Breast epithelium (tissue), 3 donors: ENCODE measurements at regions not wholly inside any gene's neighbourhood (a gene's known extent, or its start where the extent isn't known, plus 50 kb on each side); places are given as distances from the start of the nearest gene placed in this dataset.

Source experiments
- POLR2A ChIP-seq: fragments of 450-650 bp; IDR thresholded peaks from one replicate; pipeline ENCODE4 v1.6.1; 2016; ENCODE audit warnings: antibody characterized with exemption, mild to moderate bottlenecking, moderate library complexity
- POLR2AphosphoS5 ChIP-seq, 3 donors: sonication (generic); formaldehyde crosslinking; IDR thresholded peaks; one replicate each; pipeline ENCODE4 v1.6.1; 2017; ENCODE audit warnings: antibody characterized with exemption in 3 of 3
- TF ChIP-seq, protein P1 (sequence below), 3 donors: fragments of 450-650 bp; IDR thresholded peaks; one replicate each; pipeline ENCODE4 v1.5.1; 2016 to 2017; ENCODE audit warnings: antibody characterized with exemption in 3 of 3, mild to moderate bottlenecking in 3 of 3, moderate library complexity in 3 of 3

DNA sequence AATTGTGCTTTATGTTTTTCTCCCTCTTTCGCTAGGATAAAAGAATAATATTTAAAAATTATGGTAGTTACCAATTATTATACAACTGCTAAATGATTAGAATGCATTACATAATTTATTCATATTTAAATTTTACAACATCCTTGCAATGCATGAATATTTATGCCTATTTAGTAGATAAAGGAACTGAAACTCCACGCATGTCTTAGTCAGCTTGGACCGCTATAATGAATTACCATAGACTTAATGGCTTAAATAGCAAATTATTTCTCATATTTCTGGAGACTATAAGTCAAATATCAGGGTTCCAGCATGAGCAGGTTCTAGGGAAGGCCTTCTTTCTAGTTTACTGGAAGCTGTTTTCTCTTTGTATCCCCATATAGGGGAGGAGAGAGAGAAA, 1555.4 kb upstream of the ADGRL3 start:
- TF ChIP-seq, protein P1, sequence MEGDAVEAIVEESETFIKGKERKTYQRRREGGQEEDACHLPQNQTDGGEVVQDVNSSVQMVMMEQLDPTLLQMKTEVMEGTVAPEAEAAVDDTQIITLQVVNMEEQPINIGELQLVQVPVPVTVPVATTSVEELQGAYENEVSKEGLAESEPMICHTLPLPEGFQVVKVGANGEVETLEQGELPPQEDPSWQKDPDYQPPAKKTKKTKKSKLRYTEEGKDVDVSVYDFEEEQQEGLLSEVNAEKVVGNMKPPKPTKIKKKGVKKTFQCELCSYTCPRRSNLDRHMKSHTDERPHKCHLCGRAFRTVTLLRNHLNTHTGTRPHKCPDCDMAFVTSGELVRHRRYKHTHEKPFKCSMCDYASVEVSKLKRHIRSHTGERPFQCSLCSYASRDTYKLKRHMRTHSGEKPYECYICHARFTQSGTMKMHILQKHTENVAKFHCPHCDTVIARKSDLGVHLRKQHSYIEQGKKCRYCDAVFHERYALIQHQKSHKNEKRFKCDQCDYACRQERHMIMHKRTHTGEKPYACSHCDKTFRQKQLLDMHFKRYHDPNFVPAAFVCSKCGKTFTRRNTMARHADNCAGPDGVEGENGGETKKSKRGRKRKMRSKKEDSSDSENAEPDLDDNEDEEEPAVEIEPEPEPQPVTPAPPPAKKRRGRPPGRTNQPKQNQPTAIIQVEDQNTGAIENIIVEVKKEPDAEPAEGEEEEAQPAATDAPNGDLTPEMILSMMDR (IDR thresholded peaks at IDR 0.05) = no peak
- TF ChIP-seq POLR2AphosphoS5 (IDR thresholded peaks at IDR 0.05) (no peak), POLR2A (no peak)
